MM.1S (cell line): ENCODE measurements at regions not wholly inside any gene's neighbourhood (a gene's known extent, or its start where the extent isn't known, plus 50 kb on each side); places are given as distances from the start of the nearest gene placed in this dataset.

Experiments used
- DNase-seq: peaks from one replicate; pipeline ENCODE4 v3.0.0-alpha.2; 2015
- H2AFZ ChIP-seq: fragments of 300-600 bp; sonication (generic); 2 replicates; pipeline ENCODE4 v1.6.0; 2016; ENCODE audit warnings: antibody characterized with exemption, low read length
- H3F3A ChIP-seq: fragments of 300-600 bp; sonication (generic); 2 replicates; pipeline ENCODE4 v1.6.1; 2016; ENCODE audit warnings: mild to moderate bottlenecking, antibody characterized with exemption, low read length, moderate library complexity, mixed read lengths; ENCODE audit not compliant: insufficient read depth
- H3K27ac ChIP-seq: fragments of 300-600 bp; sonication (generic); 2 replicates; pipeline ENCODE4 v1.5.1; 2016; ENCODE audit warnings: mild to moderate bottlenecking, low read length
- H3K27me3 ChIP-seq: fragments of 300-600 bp; sonication (generic); replicated peaks from 2 replicates; pipeline ENCODE4 v1.6.0; 2016; ENCODE audit warnings: low read length; ENCODE audit not compliant: insufficient read depth
- H3K36me3 ChIP-seq: fragments of 300-600 bp; sonication (generic); replicated peaks from 2 replicates; pipeline ENCODE4 v1.6.1; 2016; ENCODE audit warnings: mild to moderate bottlenecking, low read length, mixed read lengths; ENCODE audit not compliant: insufficient read depth
- H3K4me1 ChIP-seq: fragments of 300-600 bp; sonication (generic); 2 replicates; pipeline ENCODE4 v1.6.1; 2016; ENCODE audit warnings: low read length, mixed read lengths
- H3K4me2 ChIP-seq: fragments of 300-600 bp; sonication (generic); 2 replicates; pipeline ENCODE4 v1.6.0; 2016; ENCODE audit warnings: low read depth, low read length
- H3K4me3 ChIP-seq: fragments of 300-600 bp; sonication (generic); 2 replicates; pipeline ENCODE4 v1.5.1; 2016; ENCODE audit warnings: low read length, mixed read lengths
- H3K79me2 ChIP-seq: fragments of 300-600 bp; sonication (generic); 2 replicates; pipeline ENCODE4 v1.6.1; 2016; ENCODE audit warnings: mixed run types, low read length, mixed read lengths
- H3K9ac ChIP-seq: fragments of 300-600 bp; sonication (generic); 2 replicates; pipeline ENCODE4 v1.6.1; 2016; ENCODE audit warnings: low read length, mixed read lengths
- H3K9me2 ChIP-seq: fragments of 300-600 bp; sonication (generic); replicated peaks from 2 replicates; pipeline ENCODE4 v1.6.1; 2016; ENCODE audit warnings: mild to moderate bottlenecking, low read length, mixed read lengths; ENCODE audit not compliant: insufficient read depth
- H3K9me3 ChIP-seq: fragments of 300-600 bp; sonication (generic); replicated peaks from 2 replicates; pipeline ENCODE4 v1.6.1; 2016; ENCODE audit warnings: mild to moderate bottlenecking, low read length, mixed read lengths; ENCODE audit not compliant: insufficient read depth
- H4K20me1 ChIP-seq: fragments of 300-600 bp; sonication (generic); 2 replicates; pipeline ENCODE4 v1.6.1; 2016; ENCODE audit warnings: mild to moderate bottlenecking, low read length, moderate library complexity, mixed read lengths; ENCODE audit not compliant: insufficient read depth
- CTCF ChIP-seq: fragments of 300-600 bp; sonication (generic); IDR thresholded peaks from 2 replicates; pipeline ENCODE4 v1.5.1; 2016; ENCODE audit warnings: antibody characterized with exemption, low read length, mixed read lengths
- EZH2 ChIP-seq: fragments of 300-600 bp; sonication (generic); optimal IDR thresholded peaks from 2 replicates; pipeline ENCODE3; 2017; ENCODE audit warnings: low read depth, mild to moderate bottlenecking, antibody characterized with exemption, low read length, mixed read lengths
- EZH2phosphoT487 ChIP-seq: fragments of 300-600 bp; sonication (generic); IDR thresholded peaks from 2 replicates; pipeline ENCODE4 v1.6.1; 2018; ENCODE audit warnings: antibody characterized with exemption, low read length

GRCh38 chr9:26750162-26750561 is 142.4 kb downstream of the CAAP1 start:
- Histone ChIP-seq H3F3A (peaks cover 10% of the 10 kb centered on the region), H3K4me1 (peaks cover 12% of the 10 kb centered on the region), H3K9me2 (no peaks in the 10 kb centered on the region), H3K79me2 (no peaks in the 10 kb centered on the region), H3K9ac (no peak overlapping the region), H3K36me3 (no peaks in the 10 kb centered on the region), H2AFZ (no peak overlapping the region), H4K20me1 (no peaks in the 10 kb centered on the region), H3K4me3 (no peak overlapping the region), H3K27me3 (no peaks in the 10 kb centered on the region), H3K4me2 (no peak overlapping the region), H3K27ac (no peak overlapping the region), H3K9me3 (no peaks in the 10 kb centered on the region)
- TF ChIP-seq CTCF (no peak), EZH2 (no peak), EZH2phosphoT487 (no peak)
- DNase-seq: no peak

DNA sequence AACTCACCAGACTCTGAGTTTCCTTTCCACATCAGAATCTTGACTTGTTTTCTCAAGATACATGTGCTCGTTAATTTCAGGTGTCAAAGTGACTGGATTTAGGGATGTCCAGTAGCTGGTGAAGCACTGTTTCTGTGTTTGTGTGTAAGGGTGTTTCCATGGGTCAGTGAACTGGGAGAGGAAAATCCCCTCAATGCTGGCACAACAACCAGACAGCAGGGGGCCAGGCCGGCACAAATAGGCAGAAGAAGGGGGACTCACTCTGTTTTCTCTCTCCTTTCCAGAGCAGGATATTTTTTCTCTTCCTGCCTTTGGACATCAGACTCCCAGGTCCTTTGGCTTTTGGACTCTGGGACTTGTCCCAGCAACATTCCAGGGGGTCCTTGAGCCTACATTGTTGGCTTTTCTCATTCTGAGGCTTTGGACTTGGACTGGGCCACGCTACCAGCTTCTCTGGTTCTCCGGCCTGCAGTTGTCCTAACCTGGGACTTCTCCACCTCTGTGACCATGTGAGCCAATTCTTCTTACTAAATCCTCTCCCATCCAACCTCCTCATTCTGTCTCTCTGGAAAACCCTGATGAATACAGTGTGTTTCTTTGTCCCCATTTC is 144.0 kb downstream of the CAAP1 start:
- Histone ChIP-seq H3K79me2 (no peaks in the 10 kb centered on the region), H4K20me1 (no peaks in the 10 kb centered on the region), H3K36me3 (no peaks in the 10 kb centered on the region), H3F3A (peaks cover 10% of the 10 kb centered on the region), H3K9me3 (no peaks in the 10 kb centered on the region), H3K4me2 (no peak overlapping the region), H3K9ac (no peak overlapping the region), H3K4me1 (peaks cover 12% of the 10 kb centered on the region), H3K27ac (no peak overlapping the region), H3K9me2 (no peaks in the 10 kb centered on the region), H2AFZ (no peak overlapping the region), H3K27me3 (no peaks in the 10 kb centered on the region), H3K4me3 (no peak overlapping the region)
- TF ChIP-seq EZH2phosphoT487 (no peak), CTCF (no peak), EZH2 (no peak)
- no peak for DNase-seq

- no peaks in the 10 kb centered on the region for H3K36me3 ChIP-seq
- no peak overlapping the region for H2AFZ ChIP-seq
- no peaks in the 10 kb centered on the region for H3K27me3 ChIP-seq
- no peaks in the 10 kb centered on the region for H3K9me3 ChIP-seq
- no peaks in the 10 kb centered on the region for H3K79me2 ChIP-seq
- H3F3A ChIP-seq: peaks cover 10% of the 10 kb centered on the region
- H3K27ac ChIP-seq: no peak overlapping the region
- no peak for TF ChIP-seq CTCF
- TF ChIP-seq EZH2: no peak
- TF ChIP-seq EZH2phosphoT487: no peak
- no peaks in the 10 kb centered on the region for H3K9me2 ChIP-seq
- DNase-seq: no peak
- H3K9ac ChIP-seq: no peak overlapping the region
- no peaks in the 10 kb centered on the region for H4K20me1 ChIP-seq
- H3K4me3 ChIP-seq: no peak overlapping the region
- no peak overlapping the region for H3K4me2 ChIP-seq
- H3K4me1 ChIP-seq: peaks cover 12% of the 10 kb centered on the region
Observed at GRCh38 chr9:26747611-26748010, 145.0 kb downstream of the CAAP1 start.
